ENCODE measurements at regions not wholly inside any gene's neighbourhood (a gene's known extent, or its start where the extent isn't known, plus 50 kb on each side); places are given as distances from the start of the nearest gene placed in this dataset.
A peak's percentile ranks its signal among the peaks of the same experiment; 100 is the strongest.

DNA sequence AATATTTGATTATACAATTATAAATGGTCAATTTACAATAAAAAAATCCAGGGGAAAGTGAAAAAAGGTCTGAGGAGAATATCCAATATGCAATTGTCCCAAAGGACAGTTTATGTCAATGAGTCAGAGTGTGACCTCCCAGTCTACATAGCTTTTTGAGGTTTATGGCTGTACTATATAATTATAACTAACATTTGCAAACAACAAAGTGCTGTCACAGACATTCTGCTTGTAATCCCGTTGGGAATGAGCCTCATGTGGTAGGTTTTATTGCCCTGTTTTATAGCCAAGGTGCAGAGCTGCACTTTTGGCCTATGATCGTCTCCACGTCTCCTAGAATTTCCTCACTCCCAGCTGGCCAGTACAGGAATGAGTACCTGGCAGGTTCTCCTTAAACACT lies 103.8 kb downstream of the ADSS2 start (continued):
- TF ChIP-seq, protein P1, sequence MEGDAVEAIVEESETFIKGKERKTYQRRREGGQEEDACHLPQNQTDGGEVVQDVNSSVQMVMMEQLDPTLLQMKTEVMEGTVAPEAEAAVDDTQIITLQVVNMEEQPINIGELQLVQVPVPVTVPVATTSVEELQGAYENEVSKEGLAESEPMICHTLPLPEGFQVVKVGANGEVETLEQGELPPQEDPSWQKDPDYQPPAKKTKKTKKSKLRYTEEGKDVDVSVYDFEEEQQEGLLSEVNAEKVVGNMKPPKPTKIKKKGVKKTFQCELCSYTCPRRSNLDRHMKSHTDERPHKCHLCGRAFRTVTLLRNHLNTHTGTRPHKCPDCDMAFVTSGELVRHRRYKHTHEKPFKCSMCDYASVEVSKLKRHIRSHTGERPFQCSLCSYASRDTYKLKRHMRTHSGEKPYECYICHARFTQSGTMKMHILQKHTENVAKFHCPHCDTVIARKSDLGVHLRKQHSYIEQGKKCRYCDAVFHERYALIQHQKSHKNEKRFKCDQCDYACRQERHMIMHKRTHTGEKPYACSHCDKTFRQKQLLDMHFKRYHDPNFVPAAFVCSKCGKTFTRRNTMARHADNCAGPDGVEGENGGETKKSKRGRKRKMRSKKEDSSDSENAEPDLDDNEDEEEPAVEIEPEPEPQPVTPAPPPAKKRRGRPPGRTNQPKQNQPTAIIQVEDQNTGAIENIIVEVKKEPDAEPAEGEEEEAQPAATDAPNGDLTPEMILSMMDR (IDR thresholded peaks at IDR 0.05): no peak

DNA sequence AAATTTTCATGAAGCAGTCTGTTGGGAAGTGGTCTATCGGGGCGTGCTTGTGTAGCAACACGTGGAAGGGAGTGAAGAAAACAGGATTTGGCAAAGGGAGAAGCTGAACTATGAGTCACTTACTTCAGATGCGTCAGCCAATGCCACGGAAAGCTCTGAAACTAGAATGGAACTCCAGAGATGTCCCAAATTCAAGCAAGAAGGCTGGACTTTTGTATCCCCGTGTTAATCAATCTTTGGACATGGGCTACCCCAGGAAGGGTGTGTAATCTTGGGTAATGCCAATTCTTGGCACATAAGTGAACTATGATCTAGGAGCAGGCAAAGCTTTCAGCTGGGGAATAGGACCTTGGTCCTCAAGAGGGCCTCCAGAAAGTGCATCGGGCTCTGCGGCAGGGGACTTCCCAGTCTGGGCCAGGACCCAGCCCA lies 102.6 kb downstream of the ADSS2 start:
- no peaks in the 10 kb centered on the region; the same call in 1 of the 2 replicates for H3K27me3 Mint-ChIP-seq (ENCODE audit: low read depth)
- no peak overlapping the region for H3K4me3 Mint-ChIP-seq
- no peak for TF ChIP-seq CREB1 (CRISPR knock-in tag; IDR thresholded peaks at IDR 0.05)
- TF ChIP-seq ZNF219 (CRISPR knock-in tag; IDR thresholded peaks at IDR 0.05; ENCODE audit: borderline replicate concordance): no peak
- TF ChIP-seq, protein P2, sequence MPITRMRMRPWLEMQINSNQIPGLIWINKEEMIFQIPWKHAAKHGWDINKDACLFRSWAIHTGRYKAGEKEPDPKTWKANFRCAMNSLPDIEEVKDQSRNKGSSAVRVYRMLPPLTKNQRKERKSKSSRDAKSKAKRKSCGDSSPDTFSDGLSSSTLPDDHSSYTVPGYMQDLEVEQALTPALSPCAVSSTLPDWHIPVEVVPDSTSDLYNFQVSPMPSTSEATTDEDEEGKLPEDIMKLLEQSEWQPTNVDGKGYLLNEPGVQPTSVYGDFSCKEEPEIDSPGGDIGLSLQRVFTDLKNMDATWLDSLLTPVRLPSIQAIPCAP (CRISPR knock-in tag; IDR thresholded peaks at IDR 0.05): no peak
- TF ChIP-seq ATF1 (CRISPR knock-in tag; IDR thresholded peaks at IDR 0.05): no peak
- TF ChIP-seq, protein P1 (IDR thresholded peaks at IDR 0.05): no peak
- TF ChIP-seq, protein P3, sequence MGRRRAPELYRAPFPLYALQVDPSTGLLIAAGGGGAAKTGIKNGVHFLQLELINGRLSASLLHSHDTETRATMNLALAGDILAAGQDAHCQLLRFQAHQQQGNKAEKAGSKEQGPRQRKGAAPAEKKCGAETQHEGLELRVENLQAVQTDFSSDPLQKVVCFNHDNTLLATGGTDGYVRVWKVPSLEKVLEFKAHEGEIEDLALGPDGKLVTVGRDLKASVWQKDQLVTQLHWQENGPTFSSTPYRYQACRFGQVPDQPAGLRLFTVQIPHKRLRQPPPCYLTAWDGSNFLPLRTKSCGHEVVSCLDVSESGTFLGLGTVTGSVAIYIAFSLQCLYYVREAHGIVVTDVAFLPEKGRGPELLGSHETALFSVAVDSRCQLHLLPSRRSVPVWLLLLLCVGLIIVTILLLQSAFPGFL (CRISPR knock-in tag; IDR thresholded peaks at IDR 0.05; ENCODE audit: borderline replicate concordance): no peak
- TF ChIP-seq SOX15 (CRISPR knock-in tag; IDR thresholded peaks at IDR 0.05): no peak
- TF ChIP-seq, protein P4, sequence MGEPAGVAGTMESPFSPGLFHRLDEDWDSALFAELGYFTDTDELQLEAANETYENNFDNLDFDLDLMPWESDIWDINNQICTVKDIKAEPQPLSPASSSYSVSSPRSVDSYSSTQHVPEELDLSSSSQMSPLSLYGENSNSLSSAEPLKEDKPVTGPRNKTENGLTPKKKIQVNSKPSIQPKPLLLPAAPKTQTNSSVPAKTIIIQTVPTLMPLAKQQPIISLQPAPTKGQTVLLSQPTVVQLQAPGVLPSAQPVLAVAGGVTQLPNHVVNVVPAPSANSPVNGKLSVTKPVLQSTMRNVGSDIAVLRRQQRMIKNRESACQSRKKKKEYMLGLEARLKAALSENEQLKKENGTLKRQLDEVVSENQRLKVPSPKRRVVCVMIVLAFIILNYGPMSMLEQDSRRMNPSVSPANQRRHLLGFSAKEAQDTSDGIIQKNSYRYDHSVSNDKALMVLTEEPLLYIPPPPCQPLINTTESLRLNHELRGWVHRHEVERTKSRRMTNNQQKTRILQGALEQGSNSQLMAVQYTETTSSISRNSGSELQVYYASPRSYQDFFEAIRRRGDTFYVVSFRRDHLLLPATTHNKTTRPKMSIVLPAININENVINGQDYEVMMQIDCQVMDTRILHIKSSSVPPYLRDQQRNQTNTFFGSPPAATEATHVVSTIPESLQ (CRISPR knock-in tag; IDR thresholded peaks at IDR 0.05): no peak
- TF ChIP-seq, protein P5, sequence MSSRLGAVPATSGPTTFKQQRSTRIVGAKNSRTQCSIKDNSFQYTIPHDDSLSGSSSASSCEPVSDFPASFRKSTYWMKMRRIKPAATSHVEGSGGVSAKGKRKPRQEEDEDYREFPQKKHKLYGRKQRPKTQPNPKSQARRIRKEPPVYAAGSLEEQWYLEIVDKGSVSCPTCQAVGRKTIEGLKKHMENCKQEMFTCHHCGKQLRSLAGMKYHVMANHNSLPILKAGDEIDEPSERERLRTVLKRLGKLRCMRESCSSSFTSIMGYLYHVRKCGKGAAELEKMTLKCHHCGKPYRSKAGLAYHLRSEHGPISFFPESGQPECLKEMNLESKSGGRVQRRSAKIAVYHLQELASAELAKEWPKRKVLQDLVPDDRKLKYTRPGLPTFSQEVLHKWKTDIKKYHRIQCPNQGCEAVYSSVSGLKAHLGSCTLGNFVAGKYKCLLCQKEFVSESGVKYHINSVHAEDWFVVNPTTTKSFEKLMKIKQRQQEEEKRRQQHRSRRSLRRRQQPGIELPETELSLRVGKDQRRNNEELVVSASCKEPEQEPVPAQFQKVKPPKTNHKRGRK (CRISPR knock-in tag; IDR thresholded peaks at IDR 0.05; ENCODE audit: borderline replicate concordance): no peak
- no peak for TF ChIP-seq RORB (CRISPR knock-in tag; IDR thresholded peaks at IDR 0.05)
- TF ChIP-seq NR1H2 (CRISPR knock-in tag; IDR thresholded peaks at IDR 0.05): no peak
- H3K36me3 Mint-ChIP-seq: no peaks in the 10 kb centered on the region
- peaks cover 3% of the 10 kb centered on the region; the same call in 1 of the 2 replicates for H3K9me3 Mint-ChIP-seq
- POLR2A ChIA-PET: no interaction called here
- DNase-seq (ENCODE audit: low spot score) (no peak), ATAC-seq (no peak)
- peaks cover 54% of the 10 kb centered on the region for H3K4me1 Mint-ChIP-seq
- CTCF ChIA-PET: no interaction called here
- peak overlapping the region; percentile 75 for H3K27ac Mint-ChIP-seq

DNA sequence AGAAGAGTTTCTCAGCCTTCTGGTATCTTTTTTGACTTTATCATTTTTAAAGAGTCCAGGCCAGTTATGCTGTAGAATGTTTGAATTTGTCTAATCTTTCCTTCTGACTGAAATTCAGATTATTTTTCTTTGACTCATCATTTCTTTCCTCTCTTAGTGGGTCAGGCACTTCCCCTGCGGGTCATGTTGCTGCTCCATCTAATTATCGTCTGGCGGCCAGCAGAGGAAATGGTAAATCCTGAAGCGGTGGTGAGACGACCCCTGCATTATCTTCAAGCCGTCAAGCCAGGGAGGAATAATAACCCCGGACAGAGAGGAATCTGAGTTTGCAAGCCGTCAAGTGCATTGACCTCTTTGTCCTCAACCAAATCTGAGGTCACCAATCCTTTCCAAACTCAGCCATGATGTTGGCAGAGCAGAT lies 102.1 kb downstream of the ADSS2 start:
- H3K9me3 Mint-ChIP-seq: peaks cover 3% of the 10 kb centered on the region; the same call in 1 of the 2 replicates
- ChIA-PET POLR2A (no interaction called here), CTCF (no interaction called here)
- H3K27me3 Mint-ChIP-seq (ENCODE audit: low read depth): no peaks in the 10 kb centered on the region; the same call in 1 of the 2 replicates
- no peak overlapping the region for H3K4me3 Mint-ChIP-seq
- peak overlapping the region; percentile 92 for H3K27ac Mint-ChIP-seq
- DNase-seq (ENCODE audit: low spot score): no peak
- peaks cover 59% of the 10 kb centered on the region for H3K4me1 Mint-ChIP-seq
- ATAC-seq: no peak
- TF ChIP-seq SMAD3 (CRISPR knock-in tag; IDR thresholded peaks at IDR 0.05; ENCODE audit: borderline replicate concordance): no peak
- TF ChIP-seq, protein P6, sequence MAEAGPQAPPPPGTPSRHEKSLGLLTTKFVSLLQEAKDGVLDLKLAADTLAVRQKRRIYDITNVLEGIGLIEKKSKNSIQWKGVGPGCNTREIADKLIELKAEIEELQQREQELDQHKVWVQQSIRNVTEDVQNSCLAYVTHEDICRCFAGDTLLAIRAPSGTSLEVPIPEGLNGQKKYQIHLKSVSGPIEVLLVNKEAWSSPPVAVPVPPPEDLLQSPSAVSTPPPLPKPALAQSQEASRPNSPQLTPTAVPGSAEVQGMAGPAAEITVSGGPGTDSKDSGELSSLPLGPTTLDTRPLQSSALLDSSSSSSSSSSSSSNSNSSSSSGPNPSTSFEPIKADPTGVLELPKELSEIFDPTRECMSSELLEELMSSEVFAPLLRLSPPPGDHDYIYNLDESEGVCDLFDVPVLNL (CRISPR knock-in tag; IDR thresholded peaks at IDR 0.05; ENCODE audit: borderline replicate concordance, low read depth): no peak
- no peak for TF ChIP-seq CBFB (CRISPR knock-in tag; IDR thresholded peaks at IDR 0.05; ENCODE audit: low read depth)
- TF ChIP-seq, protein P7, sequence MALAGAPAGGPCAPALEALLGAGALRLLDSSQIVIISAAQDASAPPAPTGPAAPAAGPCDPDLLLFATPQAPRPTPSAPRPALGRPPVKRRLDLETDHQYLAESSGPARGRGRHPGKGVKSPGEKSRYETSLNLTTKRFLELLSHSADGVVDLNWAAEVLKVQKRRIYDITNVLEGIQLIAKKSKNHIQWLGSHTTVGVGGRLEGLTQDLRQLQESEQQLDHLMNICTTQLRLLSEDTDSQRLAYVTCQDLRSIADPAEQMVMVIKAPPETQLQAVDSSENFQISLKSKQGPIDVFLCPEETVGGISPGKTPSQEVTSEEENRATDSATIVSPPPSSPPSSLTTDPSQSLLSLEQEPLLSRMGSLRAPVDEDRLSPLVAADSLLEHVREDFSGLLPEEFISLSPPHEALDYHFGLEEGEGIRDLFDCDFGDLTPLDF (CRISPR knock-in tag; IDR thresholded peaks at IDR 0.05): no peak
- TF ChIP-seq ZNF232 (CRISPR knock-in tag; IDR thresholded peaks at IDR 0.05): no peak
- no peak for TF ChIP-seq NFATC4 (CRISPR knock-in tag; IDR thresholded peaks at IDR 0.05)
- TF ChIP-seq ZNF396 (CRISPR knock-in tag; IDR thresholded peaks at IDR 0.05; ENCODE audit: borderline replicate concordance): no peak
- TF ChIP-seq NR1H2 (CRISPR knock-in tag; IDR thresholded peaks at IDR 0.05): no peak
- H3K36me3 Mint-ChIP-seq: no peaks in the 10 kb centered on the region
